Caco-2 (cell line): ENCODE measurements at regions not wholly inside any gene's neighbourhood (a gene's known extent, or its start where the extent isn't known, plus 50 kb on each side); places are given as distances from the start of the nearest gene placed in this dataset.

Source experiments
- BruUV-seq: library from RNA; stranded (reverse); fragments of 400-500 nt; replicated peaks from 2 replicates; lab custom pipeline; 2021; lab: Mats Ljungman, UMichigan
- CTCF ChIA-PET: fragments of 300-600 bp; sonication (Branson Sonifier 250); formaldehyde crosslinking; loops from one replicate; lab custom pipeline; 2022; ENCODE audit warnings: antibody characterized with exemption; lab: Charles Lee
- POLR2A ChIA-PET: fragments of 300-600 bp; sonication (Branson Sonifier 250); formaldehyde crosslinking; loops from one replicate; lab custom pipeline; 2022; ENCODE audit warnings: antibody characterized with exemption; lab: Charles Lee
- DNase-seq, 2 experiments: peaks; one replicate each; pipeline versions ENCODE4 v3.0.0 to v3.0.0-alpha.2; 2020 to 2022
- H3K27me3 ChIP-seq: replicated peaks from 2 replicates; pipeline ENCODE4 v1.6.0; 2011; ENCODE audit warnings: low read length; ENCODE audit not compliant: control insufficient read depth, insufficient read depth
- H3K36me3 ChIP-seq: 2 replicates; pipeline ENCODE4 v1.5.1; 2011; ENCODE audit warnings: low read length; ENCODE audit not compliant: control insufficient read depth, insufficient read depth
- H3K4me1 ChIP-seq: fragments of 250-450 bp; sonication (Bioruptor Pico); 2 replicates; pipeline ENCODE4 v1.5.1; 2020; ENCODE audit warnings: mild to moderate bottlenecking
- H3K4me3 ChIP-seq: 2 replicates; pipeline ENCODE4 v1.5.1; 2011; ENCODE audit warnings: low read depth, mild to moderate bottlenecking, control low read depth, low read length
- H3K9me3 ChIP-seq: fragments of 250-450 bp; sonication (Bioruptor Pico); 2 replicates; pipeline ENCODE4 v1.5.1; 2020; ENCODE audit warnings: mild to moderate bottlenecking, moderate library complexity
- H3K27ac Mint-ChIP-seq: one replicate; pipeline ENCODE4 v1.8.0; 2022; ENCODE audit warnings: mixed read lengths; ENCODE audit not compliant: unreplicated experiment
- H3K27me3 Mint-ChIP-seq: one replicate; pipeline ENCODE4 v1.8.0; 2022; ENCODE audit warnings: mixed read lengths; ENCODE audit not compliant: insufficient read depth, unreplicated experiment
- H3K36me3 Mint-ChIP-seq: one replicate; pipeline ENCODE4 v1.8.0; 2022; ENCODE audit warnings: mild to moderate bottlenecking, mixed read lengths; ENCODE audit not compliant: insufficient read depth, unreplicated experiment
- H3K4me1 Mint-ChIP-seq: one replicate; pipeline ENCODE4 v1.8.0; 2022; ENCODE audit warnings: low read depth, mixed read lengths; ENCODE audit not compliant: unreplicated experiment
- H3K4me3 Mint-ChIP-seq: one replicate; pipeline ENCODE4 v1.8.0; 2022; ENCODE audit warnings: mild to moderate bottlenecking, moderate library complexity, mixed read lengths; ENCODE audit not compliant: unreplicated experiment
- H3K9me3 Mint-ChIP-seq: one replicate; pipeline ENCODE4 v1.8.0; 2022; ENCODE audit warnings: mixed read lengths; ENCODE audit not compliant: unreplicated experiment
- intact Hi-C: fragments of 100-400 bp; cut with micrococcal nuclease; formaldehyde crosslinking; loops from one replicate; pipeline ENCODE4 v1.10.0; 2022; ENCODE audit not compliant: unreplicated experiment
- TF ChIP-seq, protein P1 (sequence below), 2 experiments: fragments of 200-600 bp in 1 of 2; IDR thresholded peaks; 1 replicate in 1 of 2; 2 replicates in 1 of 2; pipeline versions ENCODE4 v1.5.1 to v1.8.0; 2011 to 2022; ENCODE audit warnings: antibody characterized with exemption in 1 of 2, control low read depth in 1 of 2, inconsistent platforms in 1 of 2, low read depth in 1 of 2, low read length in 1 of 2, mild to moderate bottlenecking in 1 of 2, moderate library complexity in 1 of 2; ENCODE audit not compliant: insufficient read depth in 1 of 2, severe bottlenecking in 1 of 2, unreplicated experiment in 1 of 2

DNA sequence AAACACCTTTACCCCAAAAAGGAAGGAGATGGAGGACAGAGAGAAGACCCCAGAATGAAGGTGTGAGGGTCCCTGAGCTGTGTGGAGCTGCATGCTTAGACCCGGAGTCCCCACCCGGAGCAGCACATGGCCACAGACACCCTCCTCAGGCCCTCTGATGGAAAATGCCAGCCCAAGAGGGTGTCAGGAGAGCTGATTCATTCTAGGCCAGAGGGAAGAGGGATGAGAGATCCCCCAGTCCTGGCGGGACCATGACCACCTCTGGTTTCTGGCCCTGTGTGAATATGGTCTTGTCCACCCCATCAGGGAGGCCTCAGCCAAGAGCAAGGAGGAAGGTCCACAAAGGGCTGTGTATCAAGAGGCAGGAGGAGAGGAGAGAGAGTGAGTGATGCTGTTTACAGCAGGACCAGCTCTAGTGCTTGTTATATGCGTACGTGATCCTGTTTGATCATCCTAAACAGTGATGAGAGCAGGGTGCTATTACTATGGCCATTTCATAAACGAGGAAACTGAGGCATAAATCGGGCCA lies 186.6 kb upstream of the HAAO start:
- Histone ChIP-seq H3K27me3 (no peaks in the 10 kb centered on the region), H3K4me3 (no peak overlapping the region), H3K9me3 (peaks cover 7% of the 10 kb centered on the region), H3K4me1 (peaks cover 70% of the 10 kb centered on the region), H3K36me3 (no peaks in the 10 kb centered on the region)
- intact Hi-C loops: loop anchor here (1.0 to 5.0 kb wide), 12 partner anchors 20 to 505 kb away; partner anchors contain the start of gene ZFP36L2
- Mint-ChIP-seq H3K27ac (peak overlapping the region; percentile 84), H3K4me3 (no peak overlapping the region), H3K4me1 (peaks cover 68% of the 10 kb centered on the region), H3K27me3 (no peaks in the 10 kb centered on the region), H3K9me3 (peaks cover 12% of the 10 kb centered on the region), H3K36me3 (peaks cover 16% of the 10 kb centered on the region)
- ChIA-PET CTCF (interaction anchor here (0.6 to 1.9 kb wide), 25 partner anchors 11 to 248 kb away, joined by 3 to 17 read pairs (median 4); partner anchors contain the start of gene ZFP36L2), POLR2A (interaction anchor here (0.9 to 2.1 kb wide), 9 partner anchors 26 to 248 kb away, joined by 3 to 11 read pairs (median 6); partner anchors contain the start of gene ZFP36L2)
- peak; percentile 51 to 59 for DNase-seq
- TF ChIP-seq, protein P1, sequence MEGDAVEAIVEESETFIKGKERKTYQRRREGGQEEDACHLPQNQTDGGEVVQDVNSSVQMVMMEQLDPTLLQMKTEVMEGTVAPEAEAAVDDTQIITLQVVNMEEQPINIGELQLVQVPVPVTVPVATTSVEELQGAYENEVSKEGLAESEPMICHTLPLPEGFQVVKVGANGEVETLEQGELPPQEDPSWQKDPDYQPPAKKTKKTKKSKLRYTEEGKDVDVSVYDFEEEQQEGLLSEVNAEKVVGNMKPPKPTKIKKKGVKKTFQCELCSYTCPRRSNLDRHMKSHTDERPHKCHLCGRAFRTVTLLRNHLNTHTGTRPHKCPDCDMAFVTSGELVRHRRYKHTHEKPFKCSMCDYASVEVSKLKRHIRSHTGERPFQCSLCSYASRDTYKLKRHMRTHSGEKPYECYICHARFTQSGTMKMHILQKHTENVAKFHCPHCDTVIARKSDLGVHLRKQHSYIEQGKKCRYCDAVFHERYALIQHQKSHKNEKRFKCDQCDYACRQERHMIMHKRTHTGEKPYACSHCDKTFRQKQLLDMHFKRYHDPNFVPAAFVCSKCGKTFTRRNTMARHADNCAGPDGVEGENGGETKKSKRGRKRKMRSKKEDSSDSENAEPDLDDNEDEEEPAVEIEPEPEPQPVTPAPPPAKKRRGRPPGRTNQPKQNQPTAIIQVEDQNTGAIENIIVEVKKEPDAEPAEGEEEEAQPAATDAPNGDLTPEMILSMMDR (IDR thresholded peaks at IDR 0.05; ENCODE audit: insufficient read depth in 1 of 2, low read depth in 1 of 2, low read length in 1 of 2, severe bottlenecking in 1 of 2, unreplicated experiment in 1 of 2): no peak
- BruUV-seq: no TSS peak

DNA sequence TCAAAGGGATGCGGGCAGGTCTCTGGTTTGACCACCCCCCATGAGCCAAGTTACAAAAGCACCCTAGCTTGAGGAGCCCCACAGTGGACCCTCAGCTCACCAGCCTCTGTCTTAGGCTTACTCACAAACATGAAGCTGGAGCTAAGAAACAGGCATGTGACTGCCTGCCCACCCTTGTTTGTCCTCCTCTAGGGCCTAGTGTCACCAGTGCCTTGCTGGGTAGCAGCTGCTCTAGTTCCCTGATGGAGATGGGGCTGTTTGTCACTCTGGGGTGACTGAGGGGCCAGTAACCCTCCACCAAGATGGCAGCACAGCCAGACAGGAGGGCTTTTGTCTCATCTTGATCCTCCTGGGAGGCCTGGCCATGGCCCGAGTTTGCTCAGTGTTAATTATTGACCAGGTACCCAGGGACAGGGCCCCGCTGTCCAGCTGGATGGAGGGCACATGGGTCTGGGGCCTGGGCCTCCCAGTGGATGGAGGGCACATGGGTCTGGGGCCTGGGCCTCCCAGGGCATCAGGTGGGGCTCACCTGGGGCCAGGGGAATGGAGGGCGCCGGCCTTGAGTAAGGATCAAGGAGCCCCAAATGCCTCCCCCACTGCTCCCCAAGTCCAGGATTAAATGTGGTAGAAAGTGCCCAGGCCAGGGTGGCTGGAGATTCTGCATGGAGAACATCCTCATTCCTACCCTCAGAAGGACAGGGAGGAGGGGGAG lies 185.9 kb upstream of the HAAO start:
- ChIA-PET POLR2A (interaction anchor here (0.9 to 2.1 kb wide), 6 partner anchors 63 to 248 kb away, joined by 3 to 11 read pairs (median 4); partner anchors contain the start of gene ZFP36L2), CTCF (interaction anchor here (0.8 to 1.9 kb wide), 13 partner anchors 21 to 249 kb away, joined by 3 to 8 read pairs (median 4); no protein-coding TSS in a partner anchor)

More for the DNA sequence above, 185.9 kb upstream of the HAAO start:
- TF ChIP-seq, protein P1 (IDR thresholded peaks at IDR 0.05; ENCODE audit: insufficient read depth in 1 of 2, low read depth in 1 of 2, low read length in 1 of 2, severe bottlenecking in 1 of 2, unreplicated experiment in 1 of 2): no peak
- Mint-ChIP-seq H3K36me3 (peaks cover 19% of the 10 kb centered on the region), H3K4me1 (peaks cover 67% of the 10 kb centered on the region), H3K9me3 (peaks cover 12% of the 10 kb centered on the region), H3K27ac (peak overlapping the region; percentile 84), H3K4me3 (peak overlapping the region; percentile 45), H3K27me3 (no peaks in the 10 kb centered on the region)
- BruUV-seq: no TSS peak
- Histone ChIP-seq H3K36me3 (no peaks in the 10 kb centered on the region), H3K4me3 (no peak overlapping the region), H3K27me3 (no peaks in the 10 kb centered on the region), H3K4me1 (peaks cover 76% of the 10 kb centered on the region), H3K9me3 (peaks cover 7% of the 10 kb centered on the region)
- intact Hi-C loops: loop anchor here (2.0 to 5.0 kb wide), 2 partner anchors 50 to 109 kb away; no protein-coding TSS in a partner anchor
- peak; percentile 84 to 92 for DNase-seq
